Testis (tissue), 2 donors: ENCODE measurements at regions not wholly inside any gene's neighbourhood (a gene's known extent, or its start where the extent isn't known, plus 50 kb on each side); places are given as distances from the start of the nearest gene placed in this dataset.

ENCODE experiments used
- CTCF ChIP-seq, 3 experiments: fragments of 450-650 bp in 2 of 3; fragments of 200-600 bp in 1 of 3; sonication (generic) in 1 of 3; IDR thresholded peaks; one replicate each; pipeline ENCODE4 v1.5.1; 2016 to 2019; ENCODE audit warnings: antibody characterized with exemption in 3 of 3, mild to moderate bottlenecking in 2 of 3, moderate library complexity in 1 of 3
- POLR2A ChIP-seq: fragments of 450-650 bp; IDR thresholded peaks from one replicate; pipeline ENCODE4 v1.6.1; 2017; ENCODE audit warnings: antibody characterized with exemption, mild to moderate bottlenecking, moderate library complexity

- TF ChIP-seq CTCF (IDR thresholded peaks at IDR 0.05), result no peak
- no peak for TF ChIP-seq POLR2A
Observed at GRCh38 chr15:46660096-46660842, 1025.4 kb downstream of the SQOR start.
